ENCODE measurements at regions not wholly inside any gene's neighbourhood (a gene's known extent, or its start where the extent isn't known, plus 50 kb on each side); places are given as distances from the start of the nearest gene placed in this dataset.

- Histone ChIP-seq H3K18ac (ENCODE audit: low read depth, low read length) (no peak overlapping the region), H3K9ac (ENCODE audit: low read depth, low read length) (no peak overlapping the region), H2BK120ac (ENCODE audit: low read depth, low read length) (no peak overlapping the region), H3K9me1 (ENCODE audit: insufficient read depth, low read length) (no peaks in the 10 kb centered on the region), H3K4ac (ENCODE audit: low read depth, low read length) (no peak overlapping the region), H4K20me1 (ENCODE audit: insufficient read depth, low read length) (no peaks in the 10 kb centered on the region), H4K91ac (ENCODE audit: insufficient read depth, low read depth, low read length) (no peak overlapping the region), H3K4me2 (ENCODE audit: low read depth, low read length) (no peak overlapping the region), H3K36me3 (ENCODE audit: control insufficient read depth, insufficient read depth, low read length) (no peaks in the 10 kb centered on the region), H2BK5ac (ENCODE audit: low read depth, low read length, poor library complexity, severe bottlenecking) (no peak overlapping the region), H2AK9ac (replicated peaks; ENCODE audit: low read depth, low read length, poor library complexity) (peak overlapping the region; percentile 61), H2AFZ (replicated peaks; ENCODE audit: low read length, poor library complexity) (no peak overlapping the region), H3K14ac (replicated peaks; ENCODE audit: low read depth, low read length) (no peak overlapping the region), H2BK15ac (ENCODE audit: low read depth, low read length) (no peak overlapping the region), H3K27me3 (ENCODE audit: control insufficient read depth, insufficient read depth, low read length) (no peaks in the 10 kb centered on the region), H3K27ac (ENCODE audit: insufficient read depth, low read length) (no peak overlapping the region), H3K79me1 (ENCODE audit: low read depth in 1 of 2, low read length in 2 of 2) (no peaks in the 10 kb centered on the region), H4K5ac (ENCODE audit: low read depth, low read length) (no peak overlapping the region), H2BK20ac (ENCODE audit: low read depth, low read length) (no peak overlapping the region), H4K8ac (ENCODE audit: low read depth in 2 of 2, low read length in 2 of 2) (no peak overlapping the region), H3K9me3 (ENCODE audit: control insufficient read depth, insufficient read depth, low read length) (peaks cover 5% of the 10 kb centered on the region; the same call in 1 of the 2 replicates), H3K4me3 (ENCODE audit: insufficient read depth, low read depth, low read length) (no peak overlapping the region), H3K23ac (ENCODE audit: low read depth, low read length) (no peak overlapping the region), H3K56ac (ENCODE audit: extremely low read depth, insufficient read depth, low read length) (no peak overlapping the region), H2AK5ac (ENCODE audit: low read depth, low read length) (no peak overlapping the region), H3K4me1 (ENCODE audit: control insufficient read depth, insufficient read depth, low read length) (no peaks in the 10 kb centered on the region)
- ChIA-PET CTCF (no interaction called here), POLR2A (ENCODE audit: unreplicated experiment) (no interaction called here)
- dilution Hi-C loops (cut with HindIII; ENCODE audit: low sequenced_read_pairs, unreplicated experiment), result no loop called here
- in situ Hi-C loops (cut with MboI; ENCODE audit: low sequenced_read_pairs), result no loop called here
- ATAC-seq (ENCODE audit: low read depth) (no peak), DNase-seq (no peak)
- no CpG with 5 or more reads among the region's 3 CpGs for WGBS, 2 experiments (ENCODE audit: extremely low coverage in 2 of 2, insufficient read length in 1 of 2)
- intact Hi-C loops (cut with micrococcal nuclease), result no loop called here
- TF ChIP-seq USF2 (IDR thresholded peaks at IDR 0.05; ENCODE audit: low read depth, low read length) (no peak), NFE2L2 (IDR thresholded peaks at IDR 0.05; ENCODE audit: low read depth, low read length) (no peak), POLR2A (IDR thresholded peaks at IDR 0.05; ENCODE audit: low read depth, low read length) (no peak), FOS (IDR thresholded peaks at IDR 0.05; ENCODE audit: low read depth, low read length) (no peak), RFX5 (IDR thresholded peaks at IDR 0.05; ENCODE audit: low read depth, low read length) (no peak), RAD21 (IDR thresholded peaks at IDR 0.05; ENCODE audit: low read length) (no peak), ELK1 (IDR thresholded peaks at IDR 0.05; ENCODE audit: borderline replicate concordance, low read depth, low read length) (no peak), CEBPB (IDR thresholded peaks at IDR 0.05; ENCODE audit: low read depth, low read length) (no peak), MXI1 (IDR thresholded peaks at IDR 0.05; ENCODE audit: borderline replicate concordance, low read depth, low read length) (no peak), BHLHE40 (IDR thresholded peaks at IDR 0.05; ENCODE audit: low read depth, low read length) (no peak), RCOR1 (IDR thresholded peaks at IDR 0.05; ENCODE audit: insufficient replicate concordance, low read length) (no peak), CHD1 (IDR thresholded peaks at IDR 0.05; ENCODE audit: low read depth, low read length) (no peak), CTCF (conservative IDR thresholded peaks at IDR 0.05; ENCODE audit: low read depth, low read length) (no peak)
- no TSS peak for BruUV-seq (replicated peaks)
Measured at GRCh38 chrX:88584283-88584682, 162.7 kb upstream of the CPXCR1 start.
